GM21423 (cell line): ENCODE measurements at regions not wholly inside any gene's neighbourhood (a gene's known extent, or its start where the extent isn't known, plus 50 kb on each side); places are given as distances from the start of the nearest gene placed in this dataset.
"Not testable (repeated sequence)": the region's sequence is repeated elsewhere in the genome, so short reads cannot be mapped to it uniquely, and the experiment has no call there.

Experiments
- ATAC-seq: cut with Tn5 transposase; IDR thresholded peaks from one replicate; pipeline ENCODE4 v1.9.1; 2021; ENCODE audit warnings: mild to moderate bottlenecking, moderate library complexity; ENCODE audit not compliant: unreplicated experiment

DNA sequence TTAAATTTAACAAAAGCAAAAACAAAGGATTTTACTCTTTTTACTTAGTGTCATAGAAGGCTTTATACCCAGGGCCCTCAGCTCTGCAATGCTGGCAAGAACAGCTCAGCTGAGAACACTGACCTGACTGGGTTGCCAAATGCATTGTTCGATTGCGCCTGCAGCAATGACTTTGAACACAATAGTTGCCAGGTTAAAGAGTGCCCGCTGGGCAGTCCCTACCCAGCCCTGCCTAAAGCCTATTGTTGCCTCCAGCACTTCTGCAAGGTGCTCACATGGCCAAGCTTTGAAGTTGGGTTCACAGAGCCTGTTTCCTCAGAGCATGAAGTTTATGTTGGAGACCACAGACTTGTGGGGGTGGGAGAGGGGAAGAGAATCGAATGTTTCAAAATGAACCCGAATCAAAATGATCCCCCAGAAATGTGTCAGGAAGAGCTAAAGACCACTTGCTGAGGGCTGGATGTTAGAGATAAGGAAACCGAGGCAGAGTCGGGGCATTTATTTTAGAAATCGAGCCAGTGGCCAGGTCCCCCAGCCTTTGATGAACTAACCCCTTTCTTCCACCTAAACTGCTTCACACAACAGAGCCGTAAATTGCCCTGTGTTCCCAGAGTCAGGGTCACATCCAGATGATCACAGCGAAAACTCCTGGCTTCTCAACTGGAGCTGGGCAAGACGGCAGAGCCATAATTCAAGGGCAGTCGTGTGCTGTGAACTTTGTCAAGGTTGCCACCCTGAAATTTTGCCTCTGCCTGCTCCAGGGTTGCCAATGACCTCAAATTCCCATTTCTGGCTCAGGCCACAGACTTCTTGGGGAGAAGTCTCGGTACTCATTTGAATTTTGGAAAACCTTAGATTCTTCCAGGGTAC lies 55.0 kb downstream of the FOXA2 start:
- no peak for ATAC-seq

DNA sequence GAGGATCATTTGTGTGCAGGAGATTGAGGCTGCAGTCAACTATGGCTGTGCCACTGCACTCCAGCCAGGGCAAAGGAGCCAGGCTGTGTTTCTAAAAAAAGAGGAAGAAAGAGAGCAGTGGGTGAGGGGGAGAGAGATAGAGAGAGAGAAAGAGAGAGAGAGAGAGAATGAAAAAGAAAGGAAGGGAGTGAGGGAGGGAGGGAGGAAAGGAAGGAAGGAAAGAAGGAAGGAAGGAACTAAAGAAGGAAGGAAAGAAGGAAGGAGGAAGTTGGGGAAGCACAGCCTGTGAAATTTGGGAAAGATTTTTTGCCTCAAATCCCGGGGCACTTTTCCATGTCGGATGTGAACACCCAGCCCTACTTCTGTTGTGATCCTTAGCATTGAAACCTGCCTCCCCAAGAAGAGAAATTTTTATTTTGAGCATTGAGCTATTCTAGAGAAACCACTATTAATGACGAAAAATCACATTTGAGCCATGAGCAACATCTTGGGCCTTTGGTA lies 57.8 kb downstream of the FOXA2 start:
- no peak for ATAC-seq

DNA sequence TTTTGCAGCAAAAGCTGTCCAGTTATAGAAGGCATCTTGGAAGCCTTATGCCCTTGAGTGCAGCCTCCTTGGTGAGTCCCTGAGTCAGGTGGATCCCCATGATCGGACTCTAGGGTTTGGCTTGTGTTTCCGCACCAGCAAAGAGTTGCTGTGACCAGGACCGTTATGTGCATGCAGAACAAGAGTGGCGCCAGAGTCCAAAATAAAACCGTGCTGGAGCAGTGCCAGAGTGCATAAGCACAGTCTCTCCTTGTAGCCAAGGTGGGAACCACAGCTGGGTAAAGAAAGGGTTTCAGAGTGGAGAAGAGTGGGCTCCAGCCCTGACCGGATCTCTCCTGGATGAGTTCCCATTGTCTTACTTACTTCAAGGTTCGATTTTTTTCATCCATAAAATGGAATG lies 58.6 kb downstream of the FOXA2 start:
- no peak for ATAC-seq

DNA sequence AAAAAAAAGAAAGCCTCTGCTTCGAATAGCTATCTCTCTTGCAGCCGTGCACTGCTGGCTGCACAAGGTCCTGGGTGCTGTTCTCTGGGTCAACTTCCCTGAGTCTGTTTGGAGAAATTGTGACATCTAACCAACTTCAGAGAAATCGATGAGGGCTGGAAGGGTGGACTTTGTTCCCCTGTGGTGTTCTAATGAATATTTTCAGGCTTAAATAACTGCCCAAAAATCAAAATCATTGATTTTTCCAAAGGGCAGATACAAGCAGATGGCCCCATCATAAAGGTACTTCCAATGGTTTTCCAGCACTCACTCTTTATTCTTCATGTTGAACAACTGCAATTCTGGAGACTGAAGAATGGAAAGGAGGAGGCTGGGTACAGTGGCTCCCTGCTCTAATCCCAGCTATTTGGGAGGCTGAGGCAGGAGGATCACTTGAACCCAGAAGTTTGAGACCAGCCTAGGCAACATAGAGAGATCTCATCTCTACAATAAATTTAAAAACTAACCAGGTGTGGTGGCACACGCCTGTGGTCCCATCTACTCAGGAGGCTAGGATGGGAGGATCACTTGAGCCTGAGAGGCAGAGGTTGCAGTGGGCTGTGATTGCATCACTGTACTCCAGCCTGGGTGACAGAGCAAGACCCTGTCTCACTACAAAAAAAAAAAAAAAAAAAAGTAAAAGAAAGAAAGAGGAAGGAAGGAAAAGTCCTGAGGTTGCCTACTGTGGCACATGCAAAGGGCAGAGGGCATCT lies 59.1 kb downstream of the FOXA2 start:
- ATAC-seq, result no peak

DNA sequence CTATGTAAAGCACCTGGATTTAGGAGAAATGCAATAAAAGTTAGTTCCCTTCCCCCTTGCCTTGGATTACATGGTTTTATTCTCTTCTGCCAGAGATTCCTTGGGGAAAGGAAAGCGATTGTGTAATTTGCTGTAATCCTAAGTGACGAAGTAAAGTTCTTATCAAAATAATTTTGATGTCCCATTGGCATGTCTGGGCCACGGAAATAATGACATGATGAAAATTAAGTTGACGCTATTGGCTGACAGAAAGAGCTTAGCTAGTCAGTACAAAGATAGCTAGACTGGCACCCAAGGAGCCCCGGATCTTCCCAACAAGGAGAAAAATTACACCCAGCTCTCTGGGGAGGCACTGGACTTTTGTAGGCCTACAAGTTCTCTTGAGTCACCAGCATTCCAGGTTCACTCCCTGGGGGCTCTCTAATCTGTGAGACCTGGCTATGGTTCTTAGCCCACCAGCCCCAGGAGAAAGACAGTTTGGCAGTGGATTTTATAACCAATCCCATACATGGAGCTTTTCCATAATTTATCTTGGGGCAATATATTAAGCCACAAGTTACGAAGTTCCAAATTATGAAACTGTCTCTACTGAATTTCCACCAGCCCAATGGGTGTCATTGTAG lies 59.9 kb downstream of the FOXA2 start:
- no peak for ATAC-seq

- ATAC-seq, result no peak
Measured at GRCh38 chr20:22523499-22524392, 60.6 kb downstream of the FOXA2 start.

DNA sequence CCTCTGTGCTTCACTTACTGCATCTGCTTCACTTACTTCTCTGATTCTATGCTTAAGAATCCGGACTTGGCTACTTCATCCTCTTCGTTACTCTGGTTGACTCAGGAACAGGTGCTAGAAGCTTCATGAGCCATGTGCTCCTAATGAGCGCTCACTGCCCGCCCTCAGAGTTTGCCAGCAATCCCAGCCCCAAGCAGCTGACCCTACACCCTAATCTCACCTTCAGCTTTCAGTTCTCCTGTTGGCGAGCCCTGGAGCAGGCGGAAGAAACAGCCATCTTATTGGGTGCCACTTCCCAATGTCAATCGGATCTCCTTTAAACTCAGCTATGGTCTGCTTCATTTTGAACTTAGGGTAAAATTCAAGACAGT lies 61.3 kb downstream of the FOXA2 start:
- ATAC-seq, result no peak

DNA sequence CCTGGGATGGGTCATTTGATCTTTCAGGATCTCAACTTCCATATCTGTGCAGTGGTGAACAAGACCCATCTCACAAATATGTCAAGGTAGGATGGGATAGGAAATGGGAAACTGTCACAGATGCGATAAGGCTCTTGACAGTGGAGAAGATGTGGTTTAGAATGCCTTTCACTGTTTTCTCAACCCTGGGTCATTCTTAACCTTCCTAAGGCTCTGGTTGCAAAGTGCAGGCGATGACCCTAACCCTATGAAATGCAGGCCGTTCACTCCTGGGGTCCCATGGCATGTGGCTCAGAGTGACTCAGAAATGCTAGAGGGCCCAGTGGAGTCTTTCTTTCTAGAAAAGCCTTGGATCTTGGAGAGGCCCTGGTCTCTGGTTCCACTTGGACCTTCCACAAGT lies 61.7 kb downstream of the FOXA2 start:
- no peak for ATAC-seq

DNA sequence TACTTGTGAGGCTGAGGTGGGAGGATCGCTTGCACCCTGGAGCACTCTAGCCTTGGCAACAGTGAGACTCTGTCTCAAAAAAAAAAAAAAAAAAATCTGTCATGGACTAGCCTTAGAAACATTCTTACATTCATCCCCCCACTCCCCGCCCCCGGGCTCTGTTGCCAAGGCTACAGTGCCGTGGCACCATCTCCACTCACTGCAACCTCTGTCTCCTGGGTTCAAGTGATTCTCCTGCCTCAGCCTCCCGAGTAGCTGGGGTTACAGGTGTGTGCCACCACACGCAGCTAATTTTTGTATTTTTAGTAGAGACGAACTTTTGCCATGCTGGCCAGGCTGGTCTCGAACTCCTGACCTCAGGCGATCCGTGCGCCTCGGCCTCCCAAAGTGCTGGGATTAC lies 62.4 kb downstream of the FOXA2 start:
- not testable (repeated sequence) for ATAC-seq

- ATAC-seq, result no peak
Measured at GRCh38 chr20:22520381-22520780, 64.0 kb downstream of the FOXA2 start.

DNA sequence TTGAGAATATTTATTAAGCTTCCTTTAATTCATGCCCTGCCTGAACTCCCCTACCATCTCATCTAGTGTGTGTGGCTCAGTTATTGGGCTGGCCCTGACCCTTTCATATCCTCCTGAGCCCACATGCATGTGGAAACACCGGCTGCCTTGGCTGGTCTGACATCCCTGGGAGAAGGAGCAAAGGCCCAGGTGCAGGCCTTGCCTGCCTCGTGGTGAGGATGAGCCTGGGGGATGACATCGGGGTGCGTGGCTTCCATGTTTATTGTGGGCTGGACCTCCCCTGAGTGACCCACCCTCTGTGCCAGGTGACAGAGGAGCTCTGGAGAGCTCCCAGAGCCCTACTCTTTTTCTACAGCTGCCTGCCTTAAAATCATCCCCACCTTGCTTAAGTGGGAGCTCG lies 69.1 kb downstream of the FOXA2 start:
- no peak for ATAC-seq

GRCh38 chr20:22513574-22513973 lies 70.8 kb downstream of the FOXA2 start:
- ATAC-seq, result no peak

DNA sequence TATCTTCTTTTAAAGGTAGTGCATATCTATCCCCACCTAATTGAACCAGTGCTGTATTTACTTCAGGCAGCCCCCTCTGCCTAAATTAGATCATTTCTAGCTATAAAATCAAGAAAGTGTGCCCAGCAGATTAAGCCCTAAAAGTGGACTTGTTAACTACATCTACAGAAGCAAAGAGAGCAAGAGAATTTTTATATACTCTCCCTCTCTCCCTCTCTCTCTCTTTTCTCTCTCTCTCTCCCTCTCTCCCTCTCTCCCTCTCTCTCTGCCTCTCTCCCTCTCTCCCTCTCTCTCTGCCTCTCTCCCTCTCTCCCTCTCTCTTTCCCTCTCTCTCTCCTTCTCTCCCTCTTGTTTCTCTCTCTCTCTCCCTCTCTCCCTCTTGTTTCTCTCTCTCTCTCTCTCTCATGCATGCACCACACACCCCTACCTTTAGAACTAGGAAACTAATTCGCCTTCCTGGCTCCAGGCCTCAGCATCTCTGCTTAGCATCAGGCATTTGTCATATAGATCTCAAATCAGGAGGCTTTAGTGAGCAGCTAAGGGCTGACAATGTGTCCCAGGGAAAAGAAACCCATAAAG lies 71.4 kb downstream of the FOXA2 start:
- ATAC-seq, result no peak

GRCh38 chr20:22511943-22512910 lies 72.1 kb downstream of the FOXA2 start:
- no peak for ATAC-seq

- ATAC-seq, result no peak
Measured at GRCh38 chr20:22509843-22510147, 74.6 kb downstream of the FOXA2 start.

GRCh38 chr20:22509090-22509842 lies 75.1 kb downstream of the FOXA2 start:
- no peak for ATAC-seq

DNA sequence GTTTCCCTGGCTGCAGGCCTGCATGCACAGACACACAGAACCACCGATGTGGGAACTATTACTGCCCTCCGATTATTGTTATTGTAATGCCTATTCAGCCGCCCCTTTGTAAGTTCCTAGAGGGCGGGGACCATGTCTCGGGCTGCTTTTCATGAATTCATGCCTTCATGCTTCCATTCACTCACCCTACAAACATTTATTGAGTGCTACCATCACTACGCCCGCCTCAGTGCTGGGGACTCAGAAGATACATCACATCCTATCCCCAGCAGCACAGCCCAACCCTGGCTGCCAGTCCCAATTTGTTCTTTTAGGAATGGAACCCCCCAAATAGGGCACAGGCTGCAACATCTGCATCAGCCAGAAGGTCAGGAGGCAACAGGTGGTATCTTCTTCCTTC lies 75.9 kb downstream of the FOXA2 start:
- ATAC-seq, result no peak

GRCh38 chr20:22507240-22507961 lies 77.0 kb downstream of the FOXA2 start:
- ATAC-seq, result no peak
